Gastrocnemius medialis (tissue), 4 donors: ENCODE measurements at regions not wholly inside any gene's neighbourhood (a gene's known extent, or its start where the extent isn't known, plus 50 kb on each side); places are given as distances from the start of the nearest gene placed in this dataset.

Experiments used
- POLR2A ChIP-seq, 2 donors: fragments of 450-650 bp; IDR thresholded peaks; one replicate each; pipeline ENCODE4 v1.6.1; 2017; ENCODE audit warnings: antibody characterized with exemption in 2 of 2, mild to moderate bottlenecking in 2 of 2, moderate library complexity in 2 of 2
- TF ChIP-seq, protein P1 (sequence below), 5 experiments: fragments of 450-650 bp in 3 of 5; fragments of 200-600 bp in 2 of 5; sonication (generic) in 2 of 5; IDR thresholded peaks in 4 of 5; conservative IDR thresholded peaks in 1 of 5; 1 replicate in 4 of 5; 2 replicates in 1 of 5; pipeline ENCODE4 v1.5.1; 2016 to 2019; ENCODE audit warnings: antibody characterized with exemption in 5 of 5, mild to moderate bottlenecking in 3 of 5, moderate library complexity in 3 of 5

DNA sequence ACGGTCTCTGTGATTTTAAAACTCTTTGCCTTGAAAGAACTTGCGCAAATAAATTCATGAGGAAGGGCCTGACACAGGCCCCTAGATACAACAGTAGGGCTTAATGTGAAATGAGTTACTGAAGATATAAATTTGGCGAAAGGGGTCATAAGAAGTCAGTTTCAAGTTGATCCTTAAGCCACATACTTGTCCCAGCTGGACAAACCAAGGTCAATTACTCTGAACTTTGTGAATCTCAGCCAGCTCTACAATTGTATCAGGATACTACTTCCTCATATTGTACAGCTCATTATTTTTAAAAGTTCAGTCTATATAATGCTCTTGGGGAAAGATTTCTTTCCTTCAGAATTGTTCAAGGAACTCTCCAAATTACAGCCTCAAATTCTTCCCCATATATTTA, 432.8 kb downstream of the METTL4 start:
- TF ChIP-seq, protein P1, sequence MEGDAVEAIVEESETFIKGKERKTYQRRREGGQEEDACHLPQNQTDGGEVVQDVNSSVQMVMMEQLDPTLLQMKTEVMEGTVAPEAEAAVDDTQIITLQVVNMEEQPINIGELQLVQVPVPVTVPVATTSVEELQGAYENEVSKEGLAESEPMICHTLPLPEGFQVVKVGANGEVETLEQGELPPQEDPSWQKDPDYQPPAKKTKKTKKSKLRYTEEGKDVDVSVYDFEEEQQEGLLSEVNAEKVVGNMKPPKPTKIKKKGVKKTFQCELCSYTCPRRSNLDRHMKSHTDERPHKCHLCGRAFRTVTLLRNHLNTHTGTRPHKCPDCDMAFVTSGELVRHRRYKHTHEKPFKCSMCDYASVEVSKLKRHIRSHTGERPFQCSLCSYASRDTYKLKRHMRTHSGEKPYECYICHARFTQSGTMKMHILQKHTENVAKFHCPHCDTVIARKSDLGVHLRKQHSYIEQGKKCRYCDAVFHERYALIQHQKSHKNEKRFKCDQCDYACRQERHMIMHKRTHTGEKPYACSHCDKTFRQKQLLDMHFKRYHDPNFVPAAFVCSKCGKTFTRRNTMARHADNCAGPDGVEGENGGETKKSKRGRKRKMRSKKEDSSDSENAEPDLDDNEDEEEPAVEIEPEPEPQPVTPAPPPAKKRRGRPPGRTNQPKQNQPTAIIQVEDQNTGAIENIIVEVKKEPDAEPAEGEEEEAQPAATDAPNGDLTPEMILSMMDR (IDR thresholded peaks at IDR 0.05 in 4 of 5, conservative IDR thresholded peaks at IDR 0.05 in 1 of 5), result no peak
- TF ChIP-seq POLR2A (IDR thresholded peaks at IDR 0.05), result no peak
